Keratinocyte (primary cell): ENCODE measurements at regions not wholly inside any gene's neighbourhood (a gene's known extent, or its start where the extent isn't known, plus 50 kb on each side); places are given as distances from the start of the nearest gene placed in this dataset.

Experiments
- DNase-seq: peaks from one replicate; pipeline ENCODE4 v3.0.0-alpha.2; 2011; ENCODE audit warnings: low read depth, missing footprints, low spot score
- FAIRE-seq: peaks from 2 replicates; lab custom pipeline; 2011; peaks lifted over from hg19 to GRCh38; lab: Jason Lieb, UNC
- H2AFZ ChIP-seq: 2 replicates; pipeline ENCODE4 v1.6.0; 2012; ENCODE audit warnings: low read length, control low read depth, inconsistent platforms; ENCODE audit not compliant: control insufficient read depth
- H3K27ac ChIP-seq: 2 replicates; pipeline ENCODE4 v1.5.1; 2011; ENCODE audit warnings: low read length; ENCODE audit not compliant: control insufficient read depth, insufficient read depth
- H3K27me3 ChIP-seq: 3 replicates; pipeline ENCODE4 v1.6.0; 2011; ENCODE audit warnings: low read length; ENCODE audit not compliant: control insufficient read depth, insufficient read depth; ENCODE audit errors: extremely low read depth
- H3K36me3 ChIP-seq, 2 experiments: 2 replicates in 1 of 2; 3 replicates in 1 of 2; pipeline ENCODE4 v1.5.1; 2011; ENCODE audit warnings: low read length in 2 of 2, mild to moderate bottlenecking in 1 of 2; ENCODE audit not compliant: control insufficient read depth in 2 of 2, insufficient read depth in 2 of 2; ENCODE audit errors: extremely low read depth in 1 of 2
- H3K4me1 ChIP-seq: 3 replicates; pipeline ENCODE4 v1.5.1; 2011; ENCODE audit warnings: low read length; ENCODE audit not compliant: control insufficient read depth, insufficient read depth; ENCODE audit errors: extremely low read depth
- H3K4me2 ChIP-seq: 3 replicates; pipeline ENCODE4 v1.6.0; 2011; ENCODE audit warnings: low read depth, low read length; ENCODE audit not compliant: control insufficient read depth, insufficient read depth; ENCODE audit errors: extremely low read depth
- H3K4me3 ChIP-seq, 3 experiments: fragments of 200-600 bp in 1 of 3; sonication (generic) in 1 of 3; 2 replicates in 2 of 3; 3 replicates in 1 of 3; pipeline ENCODE4 v1.5.1; 2011 to 2016; ENCODE audit warnings: low read length in 3 of 3, mild to moderate bottlenecking in 3 of 3, control low read depth in 2 of 3, inconsistent platforms in 1 of 3, low read depth in 1 of 3, mixed read lengths in 1 of 3, mixed run types in 1 of 3, moderate library complexity in 1 of 3; ENCODE audit not compliant: control insufficient read depth in 2 of 3, insufficient read depth in 2 of 3; ENCODE audit errors: extremely low read depth in 1 of 3
- H3K79me2 ChIP-seq: 2 replicates; pipeline ENCODE4 v1.6.0; 2012; ENCODE audit warnings: low read length; ENCODE audit not compliant: control insufficient read depth, insufficient read depth
- H3K9ac ChIP-seq: 3 replicates; pipeline ENCODE4 v1.6.0; 2011; ENCODE audit warnings: low read length; ENCODE audit not compliant: control insufficient read depth, insufficient read depth; ENCODE audit errors: extremely low read depth
- H3K9me1 ChIP-seq: 3 replicates; pipeline ENCODE4 v1.6.0; 2011; ENCODE audit warnings: low read length; ENCODE audit not compliant: control insufficient read depth, insufficient read depth; ENCODE audit errors: extremely low read depth
- H3K9me3 ChIP-seq: 2 replicates; pipeline ENCODE4 v1.5.1; 2012; ENCODE audit warnings: low read depth, low read length; ENCODE audit not compliant: control insufficient read depth
- H4K20me1 ChIP-seq: 3 replicates; pipeline ENCODE4 v1.6.0; 2011; ENCODE audit warnings: low read length; ENCODE audit not compliant: control insufficient read depth, insufficient read depth; ENCODE audit errors: extremely low read depth
- CTCF ChIP-seq, 3 experiments: IDR thresholded peaks in 1 of 3; conservative IDR thresholded peaks in 1 of 3; optimal IDR thresholded peaks in 1 of 3; 2 replicates in 2 of 3; 3 replicates in 1 of 3; pipeline versions ENCODE3 to v1.5.1; 2011; ENCODE audit warnings: low read length in 3 of 3, mild to moderate bottlenecking in 3 of 3, moderate library complexity in 2 of 3, control low read depth in 1 of 3, inconsistent platforms in 1 of 3; ENCODE audit not compliant: insufficient read depth in 2 of 3; ENCODE audit errors: extremely low read depth in 1 of 3
- EZH2 ChIP-seq: IDR thresholded peaks from one replicate; pipeline ENCODE4 v1.6.1; 2012; ENCODE audit warnings: inconsistent platforms, mild to moderate bottlenecking, low read length, moderate library complexity
- dilution Hi-C: fragments of 300-500 bp; cut with MboI; formaldehyde crosslinking; loops from one replicate; pipeline ENCODE4 v1.7.0; 2020; ENCODE audit warnings: low sequenced_read_pairs; ENCODE audit not compliant: extremely low pct_ligation_motif_present

GRCh38 chr13:38255600-38255999, 94.1 kb upstream of the UFM1 start:
- Histone ChIP-seq H3K4me2 (no peak overlapping the region), H4K20me1 (no peaks in the 10 kb centered on the region), H3K9me3 (no peaks in the 10 kb centered on the region), H3K9me1 (no peaks in the 10 kb centered on the region), H3K27me3 (no peaks in the 10 kb centered on the region), H2AFZ (no peak overlapping the region), H3K4me1 (no peaks in the 10 kb centered on the region), H3K4me3 (no peak overlapping the region), H3K79me2 (no peaks in the 10 kb centered on the region), H3K36me3 (no peaks in the 10 kb centered on the region), H3K27ac (no peak overlapping the region), H3K9ac (no peak overlapping the region)
- dilution Hi-C loops = no loop called here
- DNase-seq (no peak), FAIRE-seq (no peak)
- TF ChIP-seq EZH2 (no peak), CTCF (optimal IDR thresholded peaks at IDR 0.05 in 1 of 3, IDR thresholded peaks at IDR 0.05 in 1 of 3, conservative IDR thresholded peaks at IDR 0.05 in 1 of 3; ENCODE audit: extremely low read depth in 1 of 3, insufficient read depth in 2 of 3, low read length in 3 of 3) (no peak)

- H3K27ac ChIP-seq = no peak overlapping the region
- no peaks in the 10 kb centered on the region for H3K36me3 ChIP-seq
- no peaks in the 10 kb centered on the region for H3K4me1 ChIP-seq
- no peak for DNase-seq
- no peak overlapping the region for H2AFZ ChIP-seq
- FAIRE-seq = no peak
- H3K79me2 ChIP-seq = no peaks in the 10 kb centered on the region
- H3K4me3 ChIP-seq = no peak overlapping the region
- no peaks in the 10 kb centered on the region for H3K9me1 ChIP-seq
- H4K20me1 ChIP-seq = no peaks in the 10 kb centered on the region
- no peaks in the 10 kb centered on the region for H3K27me3 ChIP-seq
- dilution Hi-C loops = no loop called here
- TF ChIP-seq CTCF (optimal IDR thresholded peaks at IDR 0.05 in 1 of 3, IDR thresholded peaks at IDR 0.05 in 1 of 3, conservative IDR thresholded peaks at IDR 0.05 in 1 of 3; ENCODE audit: extremely low read depth in 1 of 3, insufficient read depth in 2 of 3, low read length in 3 of 3) (no peak), EZH2 (no peak)
- H3K4me2 ChIP-seq = no peak overlapping the region
- H3K9me3 ChIP-seq = no peaks in the 10 kb centered on the region
- no peak overlapping the region for H3K9ac ChIP-seq
These were observed 109.8 kb upstream of the UFM1 start for GRCh38 chr13:38239874-38240273.
